ENCODE measurements at regions not wholly inside any gene's neighbourhood (a gene's known extent, or its start where the extent isn't known, plus 50 kb on each side); places are given as distances from the start of the nearest gene placed in this dataset.

- no peak overlapping the region for H3K4me3 ChIP-seq
- H3K27me3 ChIP-seq, result no peaks in the 10 kb centered on the region
- no peaks in the 10 kb centered on the region for H3K9me3 ChIP-seq
- WGBS, 2 donors, result 84 to 94% methylated on average over 4 of the region's 4 CpGs
- no peak overlapping the region for H3K27ac ChIP-seq
- H3K36me3 ChIP-seq, result no peaks in the 10 kb centered on the region
- ATAC-seq (ENCODE audit: low FRiP score in 2 of 2), result no peak
- DNase-seq, result no peak
- TF ChIP-seq, protein P1, sequence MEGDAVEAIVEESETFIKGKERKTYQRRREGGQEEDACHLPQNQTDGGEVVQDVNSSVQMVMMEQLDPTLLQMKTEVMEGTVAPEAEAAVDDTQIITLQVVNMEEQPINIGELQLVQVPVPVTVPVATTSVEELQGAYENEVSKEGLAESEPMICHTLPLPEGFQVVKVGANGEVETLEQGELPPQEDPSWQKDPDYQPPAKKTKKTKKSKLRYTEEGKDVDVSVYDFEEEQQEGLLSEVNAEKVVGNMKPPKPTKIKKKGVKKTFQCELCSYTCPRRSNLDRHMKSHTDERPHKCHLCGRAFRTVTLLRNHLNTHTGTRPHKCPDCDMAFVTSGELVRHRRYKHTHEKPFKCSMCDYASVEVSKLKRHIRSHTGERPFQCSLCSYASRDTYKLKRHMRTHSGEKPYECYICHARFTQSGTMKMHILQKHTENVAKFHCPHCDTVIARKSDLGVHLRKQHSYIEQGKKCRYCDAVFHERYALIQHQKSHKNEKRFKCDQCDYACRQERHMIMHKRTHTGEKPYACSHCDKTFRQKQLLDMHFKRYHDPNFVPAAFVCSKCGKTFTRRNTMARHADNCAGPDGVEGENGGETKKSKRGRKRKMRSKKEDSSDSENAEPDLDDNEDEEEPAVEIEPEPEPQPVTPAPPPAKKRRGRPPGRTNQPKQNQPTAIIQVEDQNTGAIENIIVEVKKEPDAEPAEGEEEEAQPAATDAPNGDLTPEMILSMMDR (IDR thresholded peaks at IDR 0.05), result no peak
- no peak for TF ChIP-seq POLR2A (IDR thresholded peaks at IDR 0.05)
- no peak for TF ChIP-seq POLR2AphosphoS5 (IDR thresholded peaks at IDR 0.05)
- no peak for TF ChIP-seq EP300 (IDR thresholded peaks at IDR 0.05)
- no peaks in the 10 kb centered on the region for H3K4me1 ChIP-seq
Measured at GRCh38 chr18:56332371-56332770, 306.0 kb downstream of the TXNL1 start.

DNA sequence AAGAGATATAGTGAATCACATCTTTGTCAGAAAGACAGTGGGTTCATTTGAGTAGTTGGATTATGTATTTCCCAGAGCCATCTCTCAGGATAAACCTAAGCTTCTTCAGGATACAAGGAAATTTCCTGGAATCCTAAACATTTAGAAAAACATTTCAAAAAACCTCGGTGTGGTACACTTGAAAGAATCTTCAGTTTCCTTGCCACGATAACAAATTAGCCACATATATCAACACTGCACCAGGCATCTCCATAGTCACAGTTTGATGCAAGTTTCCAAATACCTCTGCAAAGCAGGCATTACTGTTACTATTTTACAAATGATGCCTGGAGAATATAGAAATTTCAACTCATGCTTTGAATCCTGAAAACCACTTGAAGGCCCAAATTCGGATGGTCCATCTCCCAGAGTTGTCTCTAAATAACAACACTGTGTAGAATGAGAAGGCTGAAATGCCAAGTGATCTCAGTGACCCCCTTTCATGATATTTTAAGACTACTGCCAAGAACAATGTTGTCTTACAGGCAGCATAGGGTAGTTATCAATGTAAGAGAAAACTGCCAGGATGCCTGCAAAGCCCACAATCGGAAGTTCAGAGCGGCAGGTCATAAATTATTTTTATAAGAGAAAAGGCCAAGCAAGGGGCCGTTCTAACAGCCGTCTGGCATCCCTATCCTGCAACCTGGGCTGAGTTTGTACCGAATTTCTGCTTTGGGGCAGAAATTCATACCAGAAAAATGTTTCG lies 307.9 kb downstream of the TXNL1 start:
- H3K36me3 ChIP-seq, result no peaks in the 10 kb centered on the region
- peaks cover 0 to 6% (median 4%) of the 10 kb centered on the region in 4 donors for H3K4me1 ChIP-seq
- no peaks in the 10 kb centered on the region for H3K9me3 ChIP-seq
- no peak overlapping the region for H3K4me3 ChIP-seq
- H3K27me3 ChIP-seq, result no peaks in the 10 kb centered on the region
- DNase-seq, result no peak
- no peak for TF ChIP-seq POLR2A (IDR thresholded peaks at IDR 0.05)
- TF ChIP-seq, protein P1 (IDR thresholded peaks at IDR 0.05), result no peak
- no peak for TF ChIP-seq POLR2AphosphoS5 (IDR thresholded peaks at IDR 0.05)
- no peak for TF ChIP-seq EP300 (IDR thresholded peaks at IDR 0.05)
- no peak for ATAC-seq (ENCODE audit: low FRiP score in 2 of 2)
- H3K27ac ChIP-seq, result no peak overlapping the region
- 41 to 58% methylated on average over 9 of the region's 9 CpGs for WGBS, 2 donors

GRCh38 chr18:56329536-56329935 lies 308.9 kb downstream of the TXNL1 start:
- 82 to 93% methylated on average over 1 of the region's 1 CpG for WGBS, 2 donors

GRCh38 chr18:56327191-56327885 lies 311.1 kb downstream of the TXNL1 start:
- no peak for DNase-seq
- no peaks in the 10 kb centered on the region for H3K9me3 ChIP-seq
- WGBS, 2 donors, result 55 to 63% methylated on average over 7 of the region's 7 CpGs
- no peaks in the 10 kb centered on the region for H3K27me3 ChIP-seq
- no peak overlapping the region for H3K27ac ChIP-seq
- TF ChIP-seq POLR2AphosphoS5 (IDR thresholded peaks at IDR 0.05) (no peak), EP300 (IDR thresholded peaks at IDR 0.05) (no peak), POLR2A (IDR thresholded peaks at IDR 0.05) (no peak)
- TF ChIP-seq, protein P1 (IDR thresholded peaks at IDR 0.05), result no peak
- H3K4me3 ChIP-seq, result no peak overlapping the region
- H3K4me1 ChIP-seq, result peaks cover 0 to 6% (median 4%) of the 10 kb centered on the region in 4 donors
- ATAC-seq (ENCODE audit: low FRiP score in 2 of 2), result peak in 1 of 2 donors; percentile 37
- no peaks in the 10 kb centered on the region for H3K36me3 ChIP-seq

More at GRCh38 chr18:56329536-56329935, 308.9 kb downstream of the TXNL1 start:
- DNase-seq (no peak), ATAC-seq (ENCODE audit: low FRiP score in 2 of 2) (no peak)
- no peaks in the 10 kb centered on the region for H3K9me3 ChIP-seq
- peaks cover 0 to 6% (median 4%) of the 10 kb centered on the region in 4 donors for H3K4me1 ChIP-seq
- H3K27ac ChIP-seq, result no peak overlapping the region
- no peaks in the 10 kb centered on the region for H3K27me3 ChIP-seq
- no peak overlapping the region for H3K4me3 ChIP-seq
- no peaks in the 10 kb centered on the region for H3K36me3 ChIP-seq
- no peak for TF ChIP-seq EP300 (IDR thresholded peaks at IDR 0.05)
- TF ChIP-seq POLR2A (IDR thresholded peaks at IDR 0.05), result no peak
- no peak for TF ChIP-seq POLR2AphosphoS5 (IDR thresholded peaks at IDR 0.05)
- TF ChIP-seq, protein P1 (IDR thresholded peaks at IDR 0.05), result no peak
